GM12878 (cell line): ENCODE measurements at regions not wholly inside any gene's neighbourhood (a gene's known extent, or its start where the extent isn't known, plus 50 kb on each side); places are given as distances from the start of the nearest gene placed in this dataset.

Source experiments
- ATAC-seq: fragments of 200-7000 bp; cut with Tn5 transposase; 3 replicates; pipeline ENCODE4 v1.9.1; 2020; ENCODE audit warnings: mild to moderate bottlenecking, moderate library complexity
- BruUV-seq: library from RNA; stranded (reverse); fragments of 400-500 nt; replicated peaks from 2 replicates; lab custom pipeline; 2021; lab: Mats Ljungman, UMichigan
- CTCF ChIA-PET: fragments of 300-600 bp; sonication (Branson Sonifier 250); formaldehyde crosslinking; extraction: SDS; loops from one replicate; lab custom pipeline; 2021; ENCODE audit warnings: inconsistent platforms; lab: Yijun Ruan, JAX
- POLR2A ChIA-PET: fragments of 350-600 bp; formaldehyde crosslinking; extraction: SDS; loops from one replicate; lab custom pipeline; 2021; ENCODE audit warnings: inconsistent platforms; lab: Charles Lee
- RAD21 ChIA-PET: fragments of 300-600 bp; sonication (Branson Sonifier 250); formaldehyde crosslinking; loops from one replicate; lab custom pipeline; 2023; ENCODE audit warnings: antibody characterized with exemption; ENCODE audit not compliant: unreplicated experiment; lab: Charles Lee
- SMC1A ChIA-PET: fragments of 300-600 bp; sonication (Branson Sonifier 250); formaldehyde crosslinking; loops from one replicate; lab custom pipeline; 2023; ENCODE audit not compliant: unreplicated experiment, uncharacterized antibody; lab: Charles Lee
- DNase-seq: peaks from one replicate; pipeline ENCODE4 v3.0.0-alpha.2; 2011; ENCODE audit warnings: low read depth, low spot score
- FAIRE-seq: peaks from 3 replicates; lab custom pipeline; 2011; peaks lifted over from hg19 to GRCh38; lab: Jason Lieb, UNC
- H2AFZ ChIP-seq: 2 replicates; pipeline ENCODE4 v1.6.0; 2011; ENCODE audit warnings: low read depth, low read length, control low read depth; ENCODE audit not compliant: control insufficient read depth
- H3K27ac ChIP-seq: 2 replicates; pipeline ENCODE4 v1.5.1; 2011; ENCODE audit warnings: control low read depth; ENCODE audit not compliant: control insufficient read depth, insufficient read depth
- H3K27me3 ChIP-seq, 2 experiments: replicated peaks in 1 of 2; 2 replicates each; pipeline versions ENCODE4 v1.6.0 to v1.6.1; 2011; ENCODE audit warnings: low read length in 1 of 2; ENCODE audit not compliant: control insufficient read depth in 2 of 2, insufficient read depth in 2 of 2
- H3K36me3 ChIP-seq, 2 experiments: 2 replicates each; pipeline ENCODE4 v1.5.1; 2011; ENCODE audit warnings: low read length in 1 of 2; ENCODE audit not compliant: control insufficient read depth in 2 of 2, insufficient read depth in 2 of 2
- H3K4me1 ChIP-seq: 2 replicates; pipeline ENCODE4 v1.6.1; 2011; ENCODE audit warnings: mild to moderate bottlenecking, low read length, moderate library complexity, mixed read lengths; ENCODE audit not compliant: control insufficient read depth, insufficient read depth
- H3K4me2 ChIP-seq: 2 replicates; pipeline ENCODE4 v1.6.0; 2011; ENCODE audit warnings: control low read depth; ENCODE audit not compliant: control insufficient read depth, insufficient read depth
- H3K4me3 ChIP-seq: fragments of 200-600 bp; sonication (generic); 2 replicates; pipeline ENCODE4 v1.5.1; 2016
- H3K79me2 ChIP-seq: 2 replicates; pipeline ENCODE4 v1.6.0; 2011; ENCODE audit warnings: low read length; ENCODE audit not compliant: control insufficient read depth, insufficient read depth
- H3K9ac ChIP-seq: 2 replicates; pipeline ENCODE4 v1.8.0; 2011; ENCODE audit warnings: low read length, control low read depth, mixed read lengths; ENCODE audit not compliant: control insufficient read depth, insufficient read depth
- H3K9me3 ChIP-seq: replicated peaks from 3 replicates; pipeline ENCODE4 v1.5.1; 2011; ENCODE audit warnings: mild to moderate bottlenecking, low read length; ENCODE audit not compliant: control insufficient read depth, insufficient read depth
- H4K20me1 ChIP-seq: 2 replicates; pipeline ENCODE4 v1.6.0; 2011; ENCODE audit not compliant: control insufficient read depth, insufficient read depth
- ASH2L ChIP-seq: fragments of 300-600, 200-600 bp; sonication (generic); IDR thresholded peaks from 2 replicates; pipeline ENCODE4 v1.6.1; 2017; ENCODE audit warnings: low read depth, mild to moderate bottlenecking, borderline replicate concordance
- ATF7 ChIP-seq: fragments of 450-650 bp; IDR thresholded peaks from 2 replicates; pipeline ENCODE4 v1.6.1; 2016; ENCODE audit warnings: low read depth, mild to moderate bottlenecking
- BACH1 ChIP-seq: fragments of 450-650 bp; IDR thresholded peaks from 2 replicates; pipeline ENCODE4 v1.6.1; 2017; ENCODE audit warnings: mild to moderate bottlenecking, borderline replicate concordance
- CHD1 ChIP-seq: IDR thresholded peaks from 2 replicates; pipeline ENCODE4 v1.6.1; 2012; ENCODE audit warnings: low read depth, low read length, improper control_type of control experiment
- CHD4 ChIP-seq: fragments of 200-600 bp; sonication (generic); IDR thresholded peaks from 2 replicates; pipeline ENCODE4 v1.6.1; 2016; ENCODE audit warnings: mild to moderate bottlenecking
- GABPA ChIP-seq: IDR thresholded peaks from 2 replicates; pipeline ENCODE4 v1.6.1; 2014; ENCODE audit warnings: antibody characterized with exemption, low read depth, mild to moderate bottlenecking, inconsistent platforms
- NFXL1 ChIP-seq: fragments of 450-650 bp; IDR thresholded peaks from 2 replicates; pipeline ENCODE4 v1.6.1; 2017; ENCODE audit warnings: antibody characterized with exemption, mild to moderate bottlenecking, borderline replicate concordance
- NR2C2 ChIP-seq: IDR thresholded peaks from 2 replicates; pipeline ENCODE4 v1.6.1; 2011; ENCODE audit warnings: borderline replicate concordance, low read depth; ENCODE audit not compliant: control insufficient read depth, insufficient read length
- POLR2A ChIP-seq: IDR thresholded peaks from 2 replicates; pipeline ENCODE4 v1.6.1; 2011; ENCODE audit warnings: low read depth, mild to moderate bottlenecking, low read length
- ZNF207 ChIP-seq: fragments of 450-650 bp; IDR thresholded peaks from 2 replicates; pipeline ENCODE4 v1.6.1; 2014; ENCODE audit warnings: antibody characterized with exemption, mild to moderate bottlenecking, borderline replicate concordance
- WGBS: methylation state at CpG from one replicate; pipeline ENCODE4 v1.1.6; 2016; ENCODE audit warnings: low lambda C conversion rate; ENCODE audit not compliant: insufficient replicate concordance, insufficient coverage; ENCODE audit errors: missing lambda C conversion rate; 5-methylcytosine and 5-hydroxymethylcytosine counted together
- in situ Hi-C: fragments of 300-500 bp; cut with MboI; formaldehyde crosslinking; loops from 9 replicates; pipeline ENCODE4 v1.14.3; 2018; ENCODE audit warnings: mixed read lengths
- intact Hi-C: fragments of 100-400 bp; cut with micrococcal nuclease; formaldehyde crosslinking; loops from one replicate; pipeline ENCODE4 v1.14.2; 2022; ENCODE audit not compliant: unreplicated experiment
- TF ChIP-seq, protein P1 (sequence below): IDR thresholded peaks from 2 replicates; pipeline ENCODE4 v1.6.1; 2011; ENCODE audit warnings: borderline replicate concordance, low read depth, mild to moderate bottlenecking, moderate library complexity, low read length; ENCODE audit not compliant: insufficient read depth, poor library complexity, severe bottlenecking
- TF ChIP-seq, protein P2 (sequence below): IDR thresholded peaks from 2 replicates; pipeline ENCODE4 v1.6.1; 2011; ENCODE audit warnings: mild to moderate bottlenecking, low read depth, low read length, moderate library complexity; ENCODE audit not compliant: insufficient replicate concordance

DNA sequence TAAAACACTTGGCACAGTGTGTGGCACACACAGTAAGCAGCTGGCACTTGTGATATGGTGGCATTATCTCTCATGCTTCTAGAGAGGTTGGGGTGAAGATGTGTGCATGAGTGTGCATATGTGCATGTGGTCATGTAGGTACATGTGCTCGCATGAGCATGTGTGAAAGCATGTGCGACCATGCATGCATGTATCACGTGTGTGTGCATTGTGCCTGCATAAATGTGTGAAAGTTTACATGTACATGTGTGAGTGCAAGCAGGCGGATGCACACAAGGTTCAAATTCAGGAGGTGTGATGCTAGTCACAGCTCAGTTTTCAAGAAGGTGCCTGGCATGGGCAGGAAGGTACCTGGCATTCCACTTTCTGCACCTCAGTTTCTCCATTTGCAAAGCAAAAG is 59.0 kb upstream of the UQCRFS1 start:
- ChIA-PET CTCF (interaction anchor here (1.2 to 1.5 kb wide), 2 partner anchors 10 to 13 kb away, joined by 3 to 4 read pairs; no protein-coding TSS in a partner anchor), SMC1A (interaction anchor here (0.9 kb wide), 1 partner anchor 9 kb away, joined by 3 read pairs; no protein-coding TSS in a partner anchor)
- intact Hi-C loops: no loop called here

More for the DNA sequence above, 59.0 kb upstream of the UQCRFS1 start:
- ChIA-PET POLR2A (no interaction called here), RAD21 (no interaction called here)
- WGBS: 21% methylated on average over 4 of the region's 4 CpGs
- DNase-seq (no peak), ATAC-seq (no peak), FAIRE-seq (no peak)
- no peak overlapping the region for H2AFZ ChIP-seq
- no peaks in the 10 kb centered on the region for H3K79me2 ChIP-seq
- TF ChIP-seq CHD4 (no peak), CHD1 (no peak), BACH1 (no peak), NR2C2 (no peak), ZNF207 (no peak), ASH2L (no peak), GABPA (no peak), NFXL1 (no peak), POLR2A (no peak), ATF7 (no peak)
- TF ChIP-seq, protein P1, sequence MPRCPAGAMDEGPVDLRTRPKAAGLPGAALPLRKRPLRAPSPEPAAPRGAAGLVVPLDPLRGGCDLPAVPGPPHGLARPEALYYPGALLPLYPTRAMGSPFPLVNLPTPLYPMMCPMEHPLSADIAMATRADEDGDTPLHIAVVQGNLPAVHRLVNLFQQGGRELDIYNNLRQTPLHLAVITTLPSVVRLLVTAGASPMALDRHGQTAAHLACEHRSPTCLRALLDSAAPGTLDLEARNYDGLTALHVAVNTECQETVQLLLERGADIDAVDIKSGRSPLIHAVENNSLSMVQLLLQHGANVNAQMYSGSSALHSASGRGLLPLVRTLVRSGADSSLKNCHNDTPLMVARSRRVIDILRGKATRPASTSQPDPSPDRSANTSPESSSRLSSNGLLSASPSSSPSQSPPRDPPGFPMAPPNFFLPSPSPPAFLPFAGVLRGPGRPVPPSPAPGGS: no peak
- TF ChIP-seq, protein P2, sequence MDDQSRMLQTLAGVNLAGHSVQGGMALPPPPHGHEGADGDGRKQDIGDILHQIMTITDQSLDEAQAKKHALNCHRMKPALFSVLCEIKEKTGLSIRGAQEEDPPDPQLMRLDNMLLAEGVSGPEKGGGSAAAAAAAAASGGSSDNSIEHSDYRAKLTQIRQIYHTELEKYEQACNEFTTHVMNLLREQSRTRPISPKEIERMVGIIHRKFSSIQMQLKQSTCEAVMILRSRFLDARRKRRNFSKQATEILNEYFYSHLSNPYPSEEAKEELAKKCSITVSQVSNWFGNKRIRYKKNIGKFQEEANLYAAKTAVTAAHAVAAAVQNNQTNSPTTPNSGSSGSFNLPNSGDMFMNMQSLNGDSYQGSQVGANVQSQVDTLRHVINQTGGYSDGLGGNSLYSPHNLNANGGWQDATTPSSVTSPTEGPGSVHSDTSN: no peak
- no peak overlapping the region for H3K4me3 ChIP-seq
- no peaks in the 10 kb centered on the region for H3K27me3 ChIP-seq
- no peaks in the 10 kb centered on the region; the same call in 2 of the 3 replicates for H3K9me3 ChIP-seq
- BruUV-seq: no TSS peak
- H4K20me1 ChIP-seq: no peaks in the 10 kb centered on the region
- H3K4me2 ChIP-seq: no peak overlapping the region
- no peaks in the 10 kb centered on the region for H3K4me1 ChIP-seq
- H3K9ac ChIP-seq: no peak overlapping the region
- H3K36me3 ChIP-seq: no peaks in the 10 kb centered on the region
- no peak overlapping the region for H3K27ac ChIP-seq
- in situ Hi-C loops: no loop called here
